Thyroid gland (tissue), 4 donors: ENCODE measurements at regions not wholly inside any gene's neighbourhood (a gene's known extent, or its start where the extent isn't known, plus 50 kb on each side); places are given as distances from the start of the nearest gene placed in this dataset.

Experiments used
- CTCF ChIP-seq, 6 experiments: fragments of 200-600 bp in 3 of 6; fragments of 450-650 bp in 3 of 6; sonication (generic) in 3 of 6; IDR thresholded peaks; one replicate each; pipeline ENCODE4 v1.5.1; 2016 to 2019; ENCODE audit warnings: antibody characterized with exemption in 6 of 6, mild to moderate bottlenecking in 2 of 6, inconsistent platforms in 1 of 6, moderate library complexity in 1 of 6
- POLR2A ChIP-seq, 2 donors: fragments of 450-650 bp; IDR thresholded peaks; one replicate each; pipeline ENCODE4 v1.6.1; 2017; ENCODE audit warnings: antibody characterized with exemption in 2 of 2, mild to moderate bottlenecking in 2 of 2, moderate library complexity in 1 of 2

- no peak for TF ChIP-seq CTCF (IDR thresholded peaks at IDR 0.05)
- no peak for TF ChIP-seq POLR2A (IDR thresholded peaks at IDR 0.05)
Observed at GRCh38 chr16:13611596-13611995, 308.4 kb upstream of the ERCC4 start.
